Middle frontal gyrus (tissue), 1 donor: ENCODE measurements at regions not wholly inside any gene's neighbourhood (a gene's known extent, or its start where the extent isn't known, plus 50 kb on each side); places are given as distances from the start of the nearest gene placed in this dataset.

Experiments used
- DNase-seq: peaks from one replicate; pipeline ENCODE4 v3.0.0-alpha.2; 2015; ENCODE audit warnings: low spot score; ENCODE audit errors: extremely low spot score

DNA sequence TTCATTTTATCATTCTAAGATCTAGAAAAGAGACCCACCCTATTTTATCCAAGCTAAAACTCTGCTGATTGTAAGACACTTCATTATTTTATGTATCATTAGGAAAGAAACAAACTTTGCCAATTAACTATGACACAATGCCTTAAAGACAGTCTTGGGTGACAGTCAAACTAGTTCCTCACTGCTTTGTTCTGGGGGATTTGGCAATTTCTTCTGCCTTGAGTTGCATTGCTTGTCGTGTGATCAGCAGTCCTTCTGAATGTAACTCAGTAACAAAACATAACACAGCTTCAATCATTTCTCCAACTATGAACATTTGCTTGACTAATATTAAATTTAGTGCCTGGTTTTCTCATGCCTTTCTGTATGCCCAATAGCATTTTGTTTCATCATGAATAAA, 577.9 kb upstream of the DIPK2B start:
- no peak for DNase-seq

DNA sequence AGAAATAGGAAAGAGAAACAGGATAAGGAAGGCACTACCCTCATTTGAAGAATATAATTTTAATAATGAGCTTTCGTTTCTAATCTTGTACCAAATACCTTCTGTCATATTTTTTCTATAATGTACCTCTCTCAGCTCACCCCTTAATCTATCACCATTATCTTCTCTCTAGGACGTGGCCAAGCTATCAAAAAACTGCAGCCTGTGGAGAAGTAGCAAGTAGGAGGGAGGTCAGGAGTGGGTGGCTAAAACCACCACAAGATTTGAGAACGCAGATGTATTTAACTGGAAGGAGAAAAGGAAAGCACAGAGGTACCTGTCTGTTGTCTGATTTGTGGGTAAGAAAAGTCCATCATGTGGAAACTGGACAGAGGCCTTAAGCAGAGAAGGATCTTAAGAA, 576.7 kb upstream of the DIPK2B start:
- no peak for DNase-seq

DNA sequence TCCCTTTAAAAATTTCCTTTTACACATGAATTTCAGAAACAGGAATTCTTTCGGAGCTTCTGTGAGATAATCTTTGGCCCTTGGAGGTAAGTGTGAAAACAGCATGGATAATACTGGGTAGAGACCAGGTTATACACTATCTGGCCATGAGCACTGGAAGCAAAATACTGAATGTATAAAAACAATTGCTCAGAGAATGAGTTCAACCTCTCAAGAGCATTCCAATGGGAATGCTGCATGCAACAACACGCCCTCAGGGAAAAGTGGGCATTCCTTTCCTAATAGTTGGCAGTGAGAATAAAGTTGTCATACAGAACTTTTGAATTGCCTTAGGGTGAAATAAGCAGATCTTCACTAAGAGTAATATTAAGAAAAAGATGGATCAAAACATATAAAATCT, 574.8 kb upstream of the DIPK2B start:
- no peak for DNase-seq

GRCh38 chrX:45774961-45775360, 574.3 kb upstream of the DIPK2B start:
- DNase-seq, result no peak

DNA sequence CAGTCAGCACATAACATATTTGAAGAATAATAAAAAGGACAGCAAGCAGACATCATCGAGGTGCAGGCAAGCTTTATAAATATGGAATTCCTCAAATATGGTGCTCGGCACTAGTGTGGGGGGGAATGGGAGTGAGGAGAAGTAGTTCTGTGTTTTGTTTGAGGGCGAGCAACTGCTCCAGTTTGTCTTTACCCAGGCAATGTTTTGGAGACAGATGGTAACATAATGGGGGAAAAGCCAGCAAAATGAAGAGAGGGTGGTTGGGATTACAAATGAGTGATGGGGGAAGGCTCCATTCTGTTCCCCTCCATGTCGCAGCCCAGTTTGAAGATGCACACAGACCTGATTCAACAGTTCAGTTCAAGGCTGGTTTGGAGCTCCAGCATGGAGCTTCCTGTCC, 572.9 kb upstream of the DIPK2B start:
- DNase-seq, result no peak

- DNase-seq, result no peak
Observed at GRCh38 chrX:45771560-45772340, 571.1 kb upstream of the DIPK2B start.

DNA sequence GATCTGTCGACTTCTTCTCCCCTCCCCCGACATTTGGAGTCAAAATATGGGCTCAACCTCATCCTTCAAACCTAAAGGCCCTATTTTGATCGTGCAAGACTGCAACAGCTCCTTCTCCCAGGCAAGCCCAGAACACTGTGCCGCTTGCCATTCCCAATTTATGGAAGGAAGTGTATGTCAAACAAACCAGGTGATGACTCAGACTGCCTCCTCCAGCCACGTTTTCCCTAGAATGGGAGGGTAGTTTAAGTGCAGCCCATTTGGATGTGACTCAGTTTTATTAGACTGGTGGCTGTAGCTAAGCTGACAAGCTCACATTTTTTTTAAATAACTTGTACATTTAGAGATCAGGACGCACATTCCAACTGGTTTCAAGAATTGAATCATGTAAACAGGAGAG, 570.4 kb upstream of the DIPK2B start:
- DNase-seq, result no peak

DNA sequence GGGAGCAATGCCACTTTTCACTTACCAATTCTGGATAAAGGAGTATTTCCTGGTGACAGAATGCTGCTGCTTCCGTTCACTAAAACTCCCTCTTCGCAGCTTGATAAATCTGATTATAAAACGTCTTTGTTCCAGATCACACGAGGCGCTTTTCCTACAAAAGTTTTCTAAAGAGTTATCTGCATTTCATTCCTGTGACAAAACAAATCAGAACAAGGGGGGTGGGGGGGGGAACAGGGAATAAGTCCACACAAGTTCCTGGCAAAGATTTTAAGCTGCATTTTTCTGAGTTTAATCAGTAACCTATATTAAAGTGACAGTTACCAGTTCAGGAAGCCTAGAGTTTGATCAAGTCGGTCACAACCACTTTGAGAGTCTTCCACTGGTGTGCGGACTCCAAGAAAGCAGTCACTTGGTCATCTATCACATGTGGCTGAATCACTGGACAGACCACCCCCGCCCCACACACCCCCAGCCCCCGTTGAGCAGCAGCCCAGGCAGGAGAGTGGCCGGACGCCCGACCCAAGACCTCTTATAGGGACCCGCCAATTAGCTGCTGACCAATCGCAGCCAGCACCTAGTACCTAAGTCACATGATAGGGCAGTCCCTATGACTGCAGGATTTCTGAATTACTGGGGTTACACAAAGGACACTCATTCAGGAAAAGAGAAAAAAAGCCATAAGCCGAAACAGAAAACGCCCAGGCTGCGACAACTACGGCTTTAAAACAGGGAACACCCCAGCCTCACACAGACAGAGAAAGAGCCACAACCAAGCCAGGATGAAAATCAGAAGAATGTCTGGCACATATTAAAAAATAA, 569.3 kb upstream of the DIPK2B start:
- DNase-seq, result no peak

DNA sequence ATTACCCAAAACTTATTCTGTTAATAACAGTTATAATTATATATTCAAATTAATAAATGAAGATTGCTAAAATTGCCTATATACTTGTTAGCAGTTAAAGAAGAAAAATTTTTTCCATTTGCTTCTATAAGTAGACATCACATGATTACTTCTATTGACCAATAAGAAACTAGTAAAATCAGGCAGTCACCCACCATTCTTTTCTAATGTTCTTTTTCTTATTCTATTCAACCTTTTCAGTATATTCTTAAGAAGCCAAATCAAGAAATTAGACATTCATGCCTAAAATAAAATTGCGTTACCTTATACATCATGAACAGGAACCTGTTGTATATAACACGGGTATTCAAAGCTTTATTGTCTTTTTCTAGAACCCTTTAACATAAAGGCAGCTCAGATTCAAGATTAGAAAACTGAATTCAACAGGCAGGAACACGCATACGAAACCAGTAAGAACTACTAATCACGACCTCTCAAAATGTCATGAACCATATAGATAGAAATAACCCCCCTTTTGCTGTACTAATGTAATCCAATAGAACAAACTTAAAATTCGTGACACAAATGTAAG, 568.1 kb upstream of the DIPK2B start:
- no peak for DNase-seq

GRCh38 chrX:45766981-45767501, 566.4 kb upstream of the DIPK2B start:
- no peak for DNase-seq

DNA sequence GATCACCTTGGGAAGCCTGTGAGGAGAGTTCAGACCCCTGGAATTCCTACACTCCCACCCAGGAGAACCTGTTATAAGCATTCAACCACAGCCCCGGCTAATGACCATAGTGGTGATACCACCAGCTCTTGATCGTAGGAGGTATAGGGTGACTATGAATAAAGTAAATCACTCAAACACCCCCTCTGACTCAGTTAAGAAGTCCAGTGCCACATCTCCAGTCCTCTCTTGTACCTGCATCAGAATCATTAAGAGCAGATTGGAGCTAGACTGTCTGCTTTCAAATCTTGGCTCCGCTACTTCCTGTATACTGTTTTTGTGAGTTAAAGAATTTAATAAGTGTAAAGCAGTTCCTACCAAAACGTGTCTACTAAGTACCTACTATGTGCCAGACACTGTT, 565.1 kb upstream of the DIPK2B start:
- no peak for DNase-seq

GRCh38 chrX:45765281-45765680, 564.6 kb upstream of the DIPK2B start:
- no peak for DNase-seq

DNA sequence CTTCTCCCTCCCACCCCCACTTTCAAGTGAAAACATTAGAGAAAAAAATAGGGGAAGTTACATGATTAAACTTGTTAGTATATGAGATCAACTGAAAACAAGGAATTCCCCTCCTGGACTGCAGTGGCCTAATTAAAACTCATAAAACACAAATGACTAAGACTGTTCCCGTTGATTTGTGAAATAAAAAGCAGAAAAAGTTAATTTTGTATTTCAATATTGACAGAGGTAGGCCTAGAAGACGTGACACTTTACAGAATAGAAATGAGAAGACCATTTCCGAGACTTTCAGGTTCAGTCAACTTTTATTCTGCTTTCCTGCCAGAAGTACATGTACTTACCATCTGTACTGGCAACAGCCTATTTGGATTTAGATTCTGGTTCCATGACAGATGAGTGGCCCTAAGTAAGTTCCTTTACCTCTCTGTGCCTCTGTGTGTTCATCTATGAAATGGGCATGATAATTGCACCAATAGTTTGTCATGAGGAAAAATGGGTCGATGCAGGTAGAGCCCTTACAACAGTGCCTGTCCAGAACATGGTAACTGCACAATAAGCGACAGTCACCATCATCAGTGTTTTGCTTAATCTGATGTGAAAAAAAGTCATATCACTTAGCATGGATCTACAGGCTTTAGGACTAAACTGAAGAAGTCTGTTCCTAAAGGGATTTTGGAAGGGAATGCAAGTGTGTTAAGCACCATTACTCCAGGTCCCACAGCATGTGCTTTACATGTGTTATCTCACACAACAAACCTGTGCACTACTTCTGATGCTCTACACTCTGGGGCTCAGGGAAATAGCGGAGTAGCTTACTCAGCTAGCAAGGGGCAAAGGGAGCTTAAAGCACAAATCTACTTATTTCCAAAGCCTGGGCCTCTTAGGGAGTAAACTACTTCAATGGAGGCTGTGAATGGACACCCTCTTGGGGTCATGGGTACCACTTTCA, 562.3 kb upstream of the DIPK2B start:
- no peak for DNase-seq

DNA sequence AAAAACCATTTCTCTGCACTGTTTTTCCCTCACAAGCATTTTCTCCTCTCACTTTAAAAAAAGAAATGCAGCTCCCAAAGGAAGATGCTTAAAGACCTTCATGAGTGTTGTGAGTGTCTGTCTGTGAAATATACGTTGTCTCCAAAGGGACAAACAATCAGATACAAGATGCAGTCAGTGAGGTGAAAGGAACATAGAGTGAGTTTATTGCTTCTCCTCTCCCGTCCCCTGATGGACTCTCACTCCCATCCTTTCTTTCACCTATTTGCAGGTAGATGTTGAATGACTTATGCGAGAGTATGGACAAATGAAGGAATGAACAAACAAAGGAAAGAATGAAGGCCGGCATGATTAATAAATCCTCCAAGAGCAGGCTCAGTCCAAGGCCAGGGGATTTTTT, 561.2 kb upstream of the DIPK2B start:
- no peak for DNase-seq

GRCh38 chrX:45760187-45760742, 559.6 kb upstream of the DIPK2B start:
- DNase-seq, result no peak

- no peak for DNase-seq
Observed at GRCh38 chrX:45758738-45759397, 558.2 kb upstream of the DIPK2B start.

DNA sequence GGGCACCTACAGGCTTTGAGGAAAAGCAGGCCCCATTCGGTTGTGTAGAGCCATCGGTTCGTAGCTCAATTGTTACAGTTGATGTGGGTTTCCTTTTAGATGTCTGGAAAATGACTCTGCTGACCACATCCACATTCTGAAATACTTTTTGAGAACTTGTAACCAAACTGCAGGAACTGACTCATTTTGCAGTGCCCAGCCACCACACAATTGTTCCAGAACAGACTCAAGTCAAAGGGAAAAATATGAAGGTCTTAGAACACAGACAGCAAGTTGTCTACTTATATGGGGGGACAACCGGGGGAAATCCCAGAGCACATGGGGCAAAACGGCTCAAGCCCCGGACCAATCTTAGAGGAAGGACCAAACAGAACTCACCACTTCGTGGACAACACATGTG, 557.6 kb upstream of the DIPK2B start:
- DNase-seq, result no peak

DNA sequence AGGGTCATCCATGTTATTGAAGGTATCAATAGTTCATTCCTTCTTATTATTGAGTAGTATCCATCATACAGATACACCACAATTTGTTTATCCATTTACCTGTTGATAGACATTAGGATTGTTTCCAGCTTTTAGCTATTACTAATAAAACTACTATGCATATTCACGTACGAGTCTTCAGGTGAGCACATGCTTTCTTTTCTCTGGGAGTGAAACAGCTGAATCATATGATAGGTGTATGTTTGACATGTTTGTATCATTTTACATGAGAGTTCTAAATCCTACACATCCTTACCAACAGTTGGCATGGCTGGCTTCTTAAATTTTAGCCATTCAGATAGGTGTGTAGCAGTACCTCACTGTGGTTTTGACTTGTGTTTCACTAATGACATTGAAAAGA, 556.6 kb upstream of the DIPK2B start:
- DNase-seq, result no peak

- DNase-seq, result no peak
Observed at GRCh38 chrX:45756557-45756956, 555.9 kb upstream of the DIPK2B start.

DNA sequence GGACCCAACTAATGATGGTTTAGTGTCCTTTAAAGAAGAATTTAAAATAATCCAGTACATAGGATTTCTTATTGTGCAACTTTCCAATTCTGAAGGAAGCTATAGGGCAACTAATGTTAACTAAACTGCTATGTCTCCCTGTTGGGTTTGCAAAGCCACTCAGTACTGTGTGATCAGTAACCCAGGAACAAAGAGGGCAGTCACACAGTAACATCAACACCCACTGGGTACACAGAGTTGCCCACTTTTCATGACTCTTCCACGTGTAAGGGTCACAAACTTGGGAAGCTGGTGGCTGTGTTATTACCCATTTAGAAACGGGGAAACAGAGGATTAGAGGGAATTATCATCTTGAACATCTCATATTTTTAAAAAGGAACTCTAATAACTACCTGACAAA, 555.0 kb upstream of the DIPK2B start:
- DNase-seq, result no peak
